PFSK-1 (cell line): ENCODE measurements at regions not wholly inside any gene's neighbourhood (a gene's known extent, or its start where the extent isn't known, plus 50 kb on each side); places are given as distances from the start of the nearest gene placed in this dataset.

Experiments used
- FOXP2 ChIP-seq: optimal IDR thresholded peaks from 2 replicates; pipeline ENCODE3; 2011; ENCODE audit warnings: borderline replicate concordance, control low read depth, inconsistent platforms; ENCODE audit not compliant: insufficient read depth; ENCODE audit errors: extremely low read length, extremely low read depth
- POLR2AphosphoS5 ChIP-seq: IDR thresholded peaks from 2 replicates; pipeline ENCODE4 v1.6.1; 2012; ENCODE audit warnings: low read depth, mild to moderate bottlenecking, control low read depth, low read length, moderate library complexity
- SIN3A ChIP-seq: IDR thresholded peaks from 2 replicates; pipeline ENCODE4 v1.6.1; 2012; ENCODE audit warnings: mild to moderate bottlenecking, low read length, moderate library complexity, borderline replicate concordance; ENCODE audit not compliant: insufficient read depth
- TAF1 ChIP-seq: IDR thresholded peaks from 2 replicates; pipeline ENCODE4 v1.6.1; 2012; ENCODE audit warnings: low read length, control low read depth, borderline replicate concordance; ENCODE audit not compliant: insufficient read depth
- TF ChIP-seq, protein P1 (sequence below), 2 experiments: IDR thresholded peaks; 2 replicates each; pipeline versions ENCODE4 v1.6.1 to v1.8.0; 2011 to 2012; ENCODE audit warnings: low read depth in 2 of 2, low read length in 2 of 2, control low read depth in 1 of 2, inconsistent platforms in 1 of 2, mild to moderate bottlenecking in 1 of 2, moderate library complexity in 1 of 2; ENCODE audit not compliant: insufficient read depth in 1 of 2

- TF ChIP-seq TAF1 = no peak
- no peak for TF ChIP-seq POLR2AphosphoS5
- TF ChIP-seq SIN3A = no peak
- TF ChIP-seq, protein P1, sequence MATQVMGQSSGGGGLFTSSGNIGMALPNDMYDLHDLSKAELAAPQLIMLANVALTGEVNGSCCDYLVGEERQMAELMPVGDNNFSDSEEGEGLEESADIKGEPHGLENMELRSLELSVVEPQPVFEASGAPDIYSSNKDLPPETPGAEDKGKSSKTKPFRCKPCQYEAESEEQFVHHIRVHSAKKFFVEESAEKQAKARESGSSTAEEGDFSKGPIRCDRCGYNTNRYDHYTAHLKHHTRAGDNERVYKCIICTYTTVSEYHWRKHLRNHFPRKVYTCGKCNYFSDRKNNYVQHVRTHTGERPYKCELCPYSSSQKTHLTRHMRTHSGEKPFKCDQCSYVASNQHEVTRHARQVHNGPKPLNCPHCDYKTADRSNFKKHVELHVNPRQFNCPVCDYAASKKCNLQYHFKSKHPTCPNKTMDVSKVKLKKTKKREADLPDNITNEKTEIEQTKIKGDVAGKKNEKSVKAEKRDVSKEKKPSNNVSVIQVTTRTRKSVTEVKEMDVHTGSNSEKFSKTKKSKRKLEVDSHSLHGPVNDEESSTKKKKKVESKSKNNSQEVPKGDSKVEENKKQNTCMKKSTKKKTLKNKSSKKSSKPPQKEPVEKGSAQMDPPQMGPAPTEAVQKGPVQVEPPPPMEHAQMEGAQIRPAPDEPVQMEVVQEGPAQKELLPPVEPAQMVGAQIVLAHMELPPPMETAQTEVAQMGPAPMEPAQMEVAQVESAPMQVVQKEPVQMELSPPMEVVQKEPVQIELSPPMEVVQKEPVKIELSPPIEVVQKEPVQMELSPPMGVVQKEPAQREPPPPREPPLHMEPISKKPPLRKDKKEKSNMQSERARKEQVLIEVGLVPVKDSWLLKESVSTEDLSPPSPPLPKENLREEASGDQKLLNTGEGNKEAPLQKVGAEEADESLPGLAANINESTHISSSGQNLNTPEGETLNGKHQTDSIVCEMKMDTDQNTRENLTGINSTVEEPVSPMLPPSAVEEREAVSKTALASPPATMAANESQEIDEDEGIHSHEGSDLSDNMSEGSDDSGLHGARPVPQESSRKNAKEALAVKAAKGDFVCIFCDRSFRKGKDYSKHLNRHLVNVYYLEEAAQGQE (IDR thresholded peaks at IDR 0.05; ENCODE audit: insufficient read depth in 1 of 2, low read depth in 2 of 2, low read length in 2 of 2) = no peak
- TF ChIP-seq FOXP2 = no peak
These were observed 293.6 kb downstream of the RMST start for GRCh38 chr12:97756066-97756666.
